ENCODE measurements at regions not wholly inside any gene's neighbourhood (a gene's known extent, or its start where the extent isn't known, plus 50 kb on each side); places are given as distances from the start of the nearest gene placed in this dataset.

DNA sequence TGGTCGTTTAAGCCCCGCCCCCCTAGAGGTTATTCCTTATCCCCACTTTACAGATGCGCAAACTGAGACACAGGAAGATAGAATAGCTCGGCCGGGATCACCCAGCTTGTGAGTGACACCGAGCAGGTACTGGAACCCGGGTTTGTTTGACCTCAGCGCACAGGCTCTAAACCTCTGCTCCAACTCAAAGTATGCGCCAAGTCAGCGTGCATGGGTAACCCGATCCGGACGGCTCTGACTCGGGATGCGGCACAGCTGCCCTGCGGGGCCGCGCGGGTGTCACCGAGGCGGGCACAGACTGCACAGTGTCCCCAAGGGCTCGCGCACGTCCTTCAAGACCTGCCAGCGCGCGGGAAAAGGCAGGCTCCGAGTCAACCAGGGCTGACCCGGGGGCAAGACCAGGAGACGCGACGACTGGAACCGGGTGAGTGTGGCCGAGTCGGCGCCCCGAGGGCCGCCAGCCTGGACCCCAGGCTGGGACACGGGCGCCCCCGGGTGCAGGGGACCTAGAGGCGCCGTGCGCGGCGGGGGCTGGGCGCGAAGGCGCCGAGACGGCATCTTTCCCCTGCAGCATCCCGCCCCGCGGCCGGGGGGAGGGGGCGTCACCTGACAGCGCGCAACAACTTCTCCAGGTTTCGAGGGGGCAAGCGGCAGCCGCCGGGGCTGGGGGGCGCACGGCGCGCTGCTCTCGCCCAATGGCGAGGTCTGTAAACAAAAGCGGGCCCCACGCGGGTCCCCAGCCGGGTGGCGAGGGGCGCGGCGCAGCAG lies 101.9 kb upstream of the SOD1 start:
- H3K4me3 Mint-ChIP-seq = peak overlapping the region; percentile 81
- DNase-seq (peak; percentile 14), ATAC-seq (no peak)
- peaks cover 43% of the 10 kb centered on the region for H3K4me1 Mint-ChIP-seq (ENCODE audit: low read depth)
- no peaks in the 10 kb centered on the region for H3K36me3 Mint-ChIP-seq (ENCODE audit: insufficient read depth)
- peaks cover 28% of the 10 kb centered on the region for H3K27me3 Mint-ChIP-seq (ENCODE audit: low read depth)
- H3K9me3 Mint-ChIP-seq = no peaks in the 10 kb centered on the region

DNA sequence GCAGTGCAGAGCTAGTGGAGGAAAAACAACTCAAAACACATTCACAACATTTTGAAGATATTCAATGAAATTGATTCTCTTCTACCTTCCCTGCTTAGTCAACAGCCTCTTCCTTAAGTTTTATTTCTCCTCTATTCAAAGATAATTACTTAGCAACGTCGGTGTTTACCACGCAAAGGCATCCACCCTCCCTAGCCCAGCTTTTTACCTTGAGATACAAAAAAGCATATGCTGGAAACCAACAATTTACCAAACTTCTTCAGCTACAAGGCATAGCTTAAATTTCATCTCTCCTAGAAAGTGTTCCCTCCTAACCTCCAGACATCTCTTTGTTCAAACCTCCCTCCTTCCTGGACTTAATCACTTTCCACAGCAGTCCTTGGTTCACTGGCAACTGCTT lies 102.8 kb upstream of the SOD1 start:
- no peaks in the 10 kb centered on the region for H3K36me3 Mint-ChIP-seq (ENCODE audit: insufficient read depth)
- H3K4me1 Mint-ChIP-seq (ENCODE audit: low read depth) = peaks cover 44% of the 10 kb centered on the region
- DNase-seq = no peak
- peaks cover 28% of the 10 kb centered on the region for H3K27me3 Mint-ChIP-seq (ENCODE audit: low read depth)
- H3K9me3 Mint-ChIP-seq = no peaks in the 10 kb centered on the region
- ATAC-seq = no peak
- peak overlapping the region; percentile 81 for H3K4me3 Mint-ChIP-seq

DNA sequence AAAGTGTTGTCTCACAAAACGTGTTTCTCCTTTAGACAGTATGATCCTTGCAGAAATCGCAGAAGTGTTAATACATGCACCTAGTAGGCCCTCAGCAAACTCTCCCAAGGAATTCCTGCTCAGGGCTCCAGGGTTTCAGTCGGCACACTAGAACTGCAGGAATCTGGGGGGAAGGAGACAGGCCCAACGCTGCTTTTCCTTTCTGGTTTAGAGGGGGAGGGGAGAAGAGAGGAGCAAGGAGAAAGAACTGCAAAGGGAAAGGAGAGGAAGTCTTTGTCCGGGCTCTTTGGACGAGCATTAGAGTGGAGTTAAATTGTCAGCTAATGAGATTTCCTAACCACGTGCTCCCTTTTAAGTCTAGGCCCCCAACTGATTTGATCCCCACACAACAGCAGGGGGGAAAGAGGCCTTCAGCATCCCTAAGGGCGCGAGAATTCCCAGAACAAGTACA lies 103.7 kb upstream of the SOD1 start:
- Mint-ChIP-seq H3K9me3 (no peaks in the 10 kb centered on the region), H3K4me3 (no peak overlapping the region), H3K4me1 (ENCODE audit: low read depth) (peaks cover 44% of the 10 kb centered on the region), H3K27me3 (ENCODE audit: low read depth) (peaks cover 28% of the 10 kb centered on the region), H3K36me3 (ENCODE audit: insufficient read depth) (no peaks in the 10 kb centered on the region)
- ATAC-seq (no peak), DNase-seq (no peak)

DNA sequence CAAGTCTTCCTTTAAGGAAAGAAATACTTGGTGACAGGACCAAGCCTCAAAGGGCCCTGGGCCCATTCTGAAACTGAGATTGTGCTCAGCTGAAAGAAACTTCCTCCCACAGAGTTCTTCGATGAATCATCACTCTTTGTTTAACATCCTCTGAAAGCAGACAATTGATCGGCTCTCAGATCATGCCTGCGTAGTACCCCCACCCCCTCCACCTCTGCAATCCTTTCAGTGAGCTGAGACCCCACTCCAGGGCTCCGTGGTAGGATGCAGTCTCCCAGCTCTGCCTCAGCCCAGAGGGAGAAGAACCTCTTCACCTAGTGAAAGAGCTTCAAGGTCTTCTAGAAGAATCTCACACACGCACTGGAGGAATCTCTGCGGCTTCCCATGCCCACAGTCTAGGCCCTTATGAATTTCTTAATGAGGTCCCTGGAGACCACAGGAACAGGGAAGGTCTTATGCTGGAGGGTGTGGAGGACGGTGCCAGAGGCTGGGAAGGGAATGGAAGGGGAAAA lies 104.9 kb upstream of the SOD1 start:
- no peaks in the 10 kb centered on the region for H3K36me3 Mint-ChIP-seq (ENCODE audit: insufficient read depth)
- H3K4me3 Mint-ChIP-seq = no peak overlapping the region
- peak; percentile 34 for DNase-seq
- H3K27me3 Mint-ChIP-seq (ENCODE audit: low read depth) = peaks cover 25% of the 10 kb centered on the region
- peak; percentile 7 to 15 for ATAC-seq
- H3K4me1 Mint-ChIP-seq (ENCODE audit: low read depth) = peaks cover 35% of the 10 kb centered on the region
- no peaks in the 10 kb centered on the region for H3K9me3 Mint-ChIP-seq

- H3K36me3 Mint-ChIP-seq (ENCODE audit: insufficient read depth) = no peaks in the 10 kb centered on the region
- no peaks in the 10 kb centered on the region for H3K9me3 Mint-ChIP-seq
- no peak overlapping the region for H3K4me3 Mint-ChIP-seq
- DNase-seq (no peak), ATAC-seq (no peak)
- H3K27me3 Mint-ChIP-seq (ENCODE audit: low read depth) = peaks cover 25% of the 10 kb centered on the region
- H3K4me1 Mint-ChIP-seq (ENCODE audit: low read depth) = peaks cover 33% of the 10 kb centered on the region
Observed at GRCh38 chr21:31553926-31554325, 105.6 kb upstream of the SOD1 start.

GRCh38 chr21:31553461-31553860 lies 106.0 kb upstream of the SOD1 start:
- H3K27me3 Mint-ChIP-seq (ENCODE audit: low read depth) = peaks cover 25% of the 10 kb centered on the region
- H3K36me3 Mint-ChIP-seq (ENCODE audit: insufficient read depth) = no peaks in the 10 kb centered on the region
- peaks cover 35% of the 10 kb centered on the region for H3K4me1 Mint-ChIP-seq (ENCODE audit: low read depth)
- H3K4me3 Mint-ChIP-seq = no peak overlapping the region
- H3K9me3 Mint-ChIP-seq = no peaks in the 10 kb centered on the region
- no peak for DNase-seq
- no peak for ATAC-seq

DNA sequence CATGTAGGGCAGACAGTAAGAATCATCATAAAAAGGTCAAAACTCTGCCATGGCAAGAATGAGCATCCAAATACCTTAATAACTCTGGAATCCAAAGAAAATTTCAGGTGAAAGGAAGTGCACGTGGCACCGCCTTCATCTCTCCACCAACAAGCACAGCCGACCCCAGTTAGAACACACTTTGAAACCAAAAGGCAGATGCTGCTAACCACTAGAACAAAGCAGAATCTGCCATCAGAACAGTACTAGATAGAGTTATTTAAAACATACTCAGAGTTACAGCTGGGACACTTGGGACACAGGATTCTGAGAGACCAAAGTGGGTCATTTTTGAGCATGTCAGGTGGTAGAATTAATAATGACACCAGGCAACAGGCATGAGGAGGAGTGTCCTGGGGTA lies 106.7 kb upstream of the SOD1 start:
- H3K27me3 Mint-ChIP-seq (ENCODE audit: low read depth) = peaks cover 25% of the 10 kb centered on the region

DNA sequence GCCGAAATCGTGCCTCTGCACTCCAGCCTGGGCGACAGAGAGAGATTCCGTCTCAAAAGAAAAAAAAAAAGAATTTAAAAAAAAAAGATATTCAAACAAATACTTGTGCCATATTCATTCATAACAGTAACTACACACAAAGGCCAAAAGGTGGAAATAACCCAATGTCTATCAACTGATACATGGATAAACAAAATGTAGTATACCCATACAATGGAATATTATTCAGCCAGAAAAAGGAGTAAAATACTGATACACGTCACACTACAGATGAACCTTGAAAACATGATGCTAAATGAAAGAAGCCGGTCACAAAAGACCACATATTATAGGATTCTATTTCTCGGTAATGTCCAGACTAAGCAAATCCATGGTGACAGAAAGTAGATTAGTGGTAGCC lies 109.4 kb upstream of the SOD1 start:
- Mint-ChIP-seq H3K4me1 (ENCODE audit: low read depth) (peaks cover 19% of the 10 kb centered on the region), H3K4me3 (no peak overlapping the region), H3K9me3 (no peaks in the 10 kb centered on the region), H3K36me3 (ENCODE audit: insufficient read depth) (no peaks in the 10 kb centered on the region), H3K27me3 (ENCODE audit: low read depth) (peaks cover under 1% of the 10 kb centered on the region)
- ATAC-seq = no peak
- DNase-seq = no peak

More for the DNA sequence above, 106.7 kb upstream of the SOD1 start:
- ATAC-seq (no peak), DNase-seq (no peak)
- Mint-ChIP-seq H3K4me3 (no peak overlapping the region), H3K36me3 (ENCODE audit: insufficient read depth) (no peaks in the 10 kb centered on the region), H3K9me3 (no peaks in the 10 kb centered on the region), H3K4me1 (ENCODE audit: low read depth) (peaks cover 35% of the 10 kb centered on the region)

DNA sequence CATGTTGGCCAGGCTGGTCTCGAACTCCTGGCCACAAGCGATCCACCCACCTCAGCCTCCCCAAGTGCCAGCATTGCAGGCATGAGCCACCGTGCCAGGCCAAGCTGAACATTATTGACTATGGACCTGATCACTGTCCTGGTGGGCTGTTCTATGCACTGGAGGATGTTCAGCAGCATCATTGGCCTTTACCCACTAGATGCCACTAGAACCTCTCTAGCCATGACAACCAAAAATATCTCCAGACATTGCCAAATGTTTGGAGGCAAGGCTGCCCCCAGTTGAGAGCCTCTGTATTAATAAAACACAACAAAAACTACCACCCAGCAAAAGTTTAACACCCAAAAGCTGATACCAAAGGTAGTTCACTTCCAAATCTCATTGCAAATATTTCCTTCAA lies 110.8 kb upstream of the SOD1 start:
- H3K27me3 Mint-ChIP-seq (ENCODE audit: low read depth) = no peaks in the 10 kb centered on the region

DNA sequence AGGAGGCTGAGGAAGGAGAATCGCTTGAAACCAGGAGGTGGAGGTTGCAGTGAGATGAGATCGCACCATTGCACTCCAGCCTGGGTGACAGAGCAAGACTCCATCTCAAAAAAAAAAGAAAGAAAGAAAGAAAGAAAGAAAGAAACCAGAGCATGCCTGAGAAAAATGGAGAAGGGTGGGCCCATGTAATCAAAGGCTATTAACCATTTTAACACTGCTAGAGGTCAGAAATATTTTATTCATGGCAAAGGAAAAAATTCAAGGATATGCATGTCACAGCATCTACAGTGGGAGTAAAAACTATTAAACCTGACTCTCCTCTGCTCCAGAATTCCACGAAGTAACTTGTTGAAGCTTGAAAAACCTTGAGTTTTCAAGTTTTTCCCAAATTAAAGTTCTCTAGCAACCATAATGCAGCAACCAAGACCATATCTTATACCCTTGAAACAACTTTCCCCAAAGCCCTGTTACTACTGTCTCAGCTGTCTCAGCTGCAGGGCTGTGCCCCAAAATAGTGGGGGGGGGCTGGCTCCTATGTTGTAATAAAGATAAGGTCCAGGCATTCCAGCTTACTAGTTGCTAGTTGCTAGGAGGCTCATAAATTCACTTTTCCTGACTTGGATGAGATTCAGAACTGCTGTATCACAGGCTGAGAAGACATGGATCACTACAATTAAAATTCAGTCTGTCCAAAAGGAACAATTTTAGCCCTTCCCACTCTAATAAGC lies 112.9 kb upstream of the SOD1 start:
- ATAC-seq = no peak
- Mint-ChIP-seq H3K27me3 (ENCODE audit: low read depth) (no peaks in the 10 kb centered on the region), H3K36me3 (ENCODE audit: insufficient read depth) (no peaks in the 10 kb centered on the region), H3K4me1 (ENCODE audit: low read depth) (peaks cover 3% of the 10 kb centered on the region), H3K9me3 (no peaks in the 10 kb centered on the region), H3K4me3 (no peak overlapping the region)
- DNase-seq = no peak

More for the DNA sequence above, 110.8 kb upstream of the SOD1 start:
- no peaks in the 10 kb centered on the region for H3K9me3 Mint-ChIP-seq
- ATAC-seq (no peak), DNase-seq (no peak)
- no peaks in the 10 kb centered on the region for H3K36me3 Mint-ChIP-seq (ENCODE audit: insufficient read depth)
- peaks cover 6% of the 10 kb centered on the region for H3K4me1 Mint-ChIP-seq (ENCODE audit: low read depth)
- no peak overlapping the region for H3K4me3 Mint-ChIP-seq

- no peak overlapping the region for H3K4me3 Mint-ChIP-seq
- DNase-seq (no peak), ATAC-seq (no peak)
- peaks cover 3% of the 10 kb centered on the region for H3K4me1 Mint-ChIP-seq (ENCODE audit: low read depth)
- H3K27me3 Mint-ChIP-seq (ENCODE audit: low read depth) = no peaks in the 10 kb centered on the region
- no peaks in the 10 kb centered on the region for H3K9me3 Mint-ChIP-seq
- no peaks in the 10 kb centered on the region for H3K36me3 Mint-ChIP-seq (ENCODE audit: insufficient read depth)
Observed at GRCh38 chr21:31545036-31545435, 114.5 kb upstream of the SOD1 start.

DNA sequence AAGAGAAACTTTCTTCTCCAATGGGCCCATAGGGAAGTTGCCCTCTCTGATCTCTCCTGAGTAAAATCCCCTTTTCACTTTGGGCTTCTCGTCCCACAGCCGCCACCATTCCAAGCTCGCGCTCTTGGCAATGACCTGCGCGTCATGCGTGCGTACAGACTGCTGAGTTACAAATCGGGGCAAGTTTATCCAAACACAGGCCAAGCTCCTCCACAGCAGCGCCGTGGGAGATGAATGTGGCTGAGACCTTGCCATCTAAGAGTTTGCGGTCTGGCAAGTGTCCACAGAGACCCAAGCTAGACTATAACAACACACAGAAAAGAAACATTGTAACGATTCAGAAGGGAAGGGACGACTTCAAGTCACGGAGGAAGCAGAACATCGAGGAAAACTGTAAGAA lies 116.3 kb upstream of the SOD1 start:
- DNase-seq (no peak), ATAC-seq (no peak)
- Mint-ChIP-seq H3K4me1 (ENCODE audit: low read depth) (no peaks in the 10 kb centered on the region), H3K9me3 (no peaks in the 10 kb centered on the region), H3K4me3 (no peak overlapping the region), H3K27me3 (ENCODE audit: low read depth) (no peaks in the 10 kb centered on the region), H3K36me3 (ENCODE audit: insufficient read depth) (no peaks in the 10 kb centered on the region)

DNA sequence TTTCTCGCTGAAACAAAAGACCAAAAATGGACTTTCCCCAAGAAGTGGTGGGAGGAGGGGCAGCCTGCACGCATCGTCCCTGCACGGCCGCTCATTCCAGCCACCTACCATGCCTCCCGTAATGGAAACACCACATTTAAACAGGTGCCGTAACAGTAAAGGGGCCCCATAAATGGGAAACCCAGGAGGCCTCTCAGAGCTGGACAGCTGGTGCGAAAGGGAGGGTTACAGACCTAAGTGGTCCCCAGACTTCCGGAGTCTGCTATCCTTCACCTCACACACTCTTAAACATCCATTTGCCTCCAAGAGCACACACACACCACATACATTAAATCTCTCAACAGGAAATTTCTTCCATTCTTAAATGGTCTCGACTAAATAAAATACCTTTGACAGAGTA lies 120.7 kb upstream of the SOD1 start:
- no peak for ATAC-seq

GRCh38 chr21:31537872-31538576 lies 121.5 kb upstream of the SOD1 start:
- H3K36me3 Mint-ChIP-seq (ENCODE audit: insufficient read depth) = no peaks in the 10 kb centered on the region
- no peaks in the 10 kb centered on the region for H3K4me1 Mint-ChIP-seq (ENCODE audit: low read depth)
- no peak overlapping the region for H3K4me3 Mint-ChIP-seq
- no peaks in the 10 kb centered on the region for H3K27me3 Mint-ChIP-seq (ENCODE audit: low read depth)
- no peaks in the 10 kb centered on the region for H3K9me3 Mint-ChIP-seq
- ATAC-seq = no peak
- DNase-seq = no peak

More for the DNA sequence above, 120.7 kb upstream of the SOD1 start:
- Mint-ChIP-seq H3K4me3 (no peak overlapping the region), H3K36me3 (ENCODE audit: insufficient read depth) (no peaks in the 10 kb centered on the region), H3K4me1 (ENCODE audit: low read depth) (no peaks in the 10 kb centered on the region), H3K9me3 (no peaks in the 10 kb centered on the region), H3K27me3 (ENCODE audit: low read depth) (no peaks in the 10 kb centered on the region)
- no peak for DNase-seq
